Stimulated activated CD4-positive, alpha-beta T cell treated with anti-CD3 and anti-CD28 coated beads, Interleukin-2, amount 100 ng/mL, for 48 hours (primary cell): ENCODE measurements at regions not wholly inside any gene's neighbourhood (a gene's known extent, or its start where the extent isn't known, plus 50 kb on each side); places are given as distances from the start of the nearest gene placed in this dataset.

Source experiments
- DNase-seq, 2 donors: peaks; one replicate each; pipeline ENCODE4 v3.0.0-alpha.2; 2020

DNA sequence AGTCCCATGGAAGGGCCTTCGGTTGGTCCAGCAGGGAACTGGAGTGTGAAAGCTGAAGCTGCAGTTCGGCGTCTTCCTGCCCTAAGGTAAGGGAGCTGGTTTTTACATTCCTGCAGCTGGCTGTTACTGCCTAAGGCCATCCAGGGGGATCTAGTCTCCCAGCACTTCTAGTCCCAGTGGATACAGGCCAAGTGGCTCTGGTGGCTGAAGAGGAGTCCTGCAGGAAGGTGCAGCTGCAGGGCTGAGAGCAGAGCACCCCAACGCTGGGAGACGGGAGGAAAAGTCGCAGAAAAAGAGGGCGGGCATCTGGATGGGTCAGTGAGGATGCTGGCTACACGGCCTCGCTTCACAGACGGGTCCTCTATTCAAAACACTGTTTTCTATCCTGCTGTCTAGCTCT lies 225.0 kb upstream of the HS6ST1 start:
- DNase-seq = no peak

- DNase-seq = no peak
Observed at GRCh38 chr2:128544321-128545037, 225.8 kb upstream of the HS6ST1 start.

DNA sequence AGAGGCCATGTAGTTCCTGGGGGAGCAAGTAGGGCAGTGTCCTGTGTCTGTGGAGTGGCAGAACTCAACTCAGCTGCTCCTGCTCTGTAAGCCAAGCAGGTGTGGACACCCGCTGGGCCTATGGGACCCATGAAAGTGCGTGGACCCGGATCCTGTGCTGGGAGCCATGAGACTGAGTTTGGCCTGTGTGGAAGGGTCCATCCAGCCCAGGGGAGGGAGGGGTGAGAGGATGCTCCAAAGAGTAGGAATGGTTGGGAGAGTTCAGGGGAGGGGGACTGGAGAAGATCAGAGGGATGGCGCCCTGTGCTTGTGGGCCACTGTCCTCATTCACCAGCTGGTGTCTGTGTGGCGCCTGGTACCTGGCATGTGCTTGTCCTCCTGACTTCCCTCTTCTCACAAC lies 226.4 kb upstream of the HS6ST1 start:
- DNase-seq = no peak

GRCh38 chr2:128545829-128546228 lies 227.2 kb upstream of the HS6ST1 start:
- no peak for DNase-seq

DNA sequence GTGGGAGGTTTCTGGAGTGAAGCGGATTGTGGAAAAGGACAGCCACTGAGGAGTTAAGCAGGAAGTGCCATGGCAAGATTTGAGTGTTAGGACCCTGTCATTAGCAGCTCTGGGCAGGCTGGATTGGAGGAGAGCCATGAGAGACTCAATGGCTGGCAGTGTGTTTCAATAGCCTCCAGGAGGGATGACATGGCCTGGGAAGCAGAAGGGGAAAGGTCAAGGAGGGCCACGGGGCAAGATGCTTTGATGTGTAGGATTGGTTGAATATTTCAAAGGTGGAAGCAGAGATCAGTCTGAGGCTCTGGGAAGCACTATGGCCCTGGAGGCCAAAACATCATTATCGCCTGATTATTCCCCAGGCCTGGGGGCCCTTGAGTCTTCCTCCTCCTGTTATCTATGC lies 229.0 kb upstream of the HS6ST1 start:
- DNase-seq = no peak

- DNase-seq = no peak
Observed at GRCh38 chr2:128548461-128548891, 229.8 kb upstream of the HS6ST1 start.

- no peak for DNase-seq
Observed at GRCh38 chr2:128549094-128549493, 230.4 kb upstream of the HS6ST1 start.

DNA sequence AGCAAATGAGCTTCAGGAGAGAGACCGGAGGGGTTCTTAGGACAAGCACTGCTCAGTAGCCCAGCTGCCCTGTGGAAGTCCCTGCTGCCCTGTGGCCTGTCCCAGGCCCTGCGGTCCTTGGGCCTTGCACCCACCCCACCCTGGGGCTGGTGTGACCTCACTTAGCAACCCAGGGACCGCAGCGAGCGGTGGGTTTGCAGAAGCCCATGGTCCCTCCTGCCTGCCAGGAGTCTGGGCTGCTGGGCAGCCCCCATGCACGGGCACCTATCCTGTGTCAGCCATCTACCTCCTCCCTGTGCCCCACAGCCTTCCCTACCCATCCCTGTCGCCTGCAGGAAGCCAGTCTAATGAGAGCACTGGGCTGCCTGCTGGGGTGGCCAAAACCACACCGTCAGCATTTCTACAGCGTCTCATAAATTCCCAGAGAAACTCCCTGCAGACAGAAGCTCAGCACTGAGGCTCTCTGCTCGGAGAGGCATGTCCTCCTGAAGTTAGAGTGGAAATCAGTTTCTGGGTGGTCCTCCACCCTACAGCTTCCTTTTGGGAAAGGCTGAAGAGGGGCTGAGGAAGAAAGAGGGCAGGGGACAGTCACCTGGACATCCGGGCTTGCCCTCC lies 231.1 kb upstream of the HS6ST1 start:
- no peak for DNase-seq

GRCh38 chr2:128550389-128550788 lies 231.7 kb upstream of the HS6ST1 start:
- DNase-seq = no peak

- DNase-seq = no peak
Observed at GRCh38 chr2:128550801-128551416, 232.2 kb upstream of the HS6ST1 start.

GRCh38 chr2:128551435-128551834 lies 232.8 kb upstream of the HS6ST1 start:
- no peak for DNase-seq

- no peak for DNase-seq
Observed at GRCh38 chr2:128552141-128552805, 233.6 kb upstream of the HS6ST1 start.

GRCh38 chr2:128552806-128553551 lies 234.3 kb upstream of the HS6ST1 start:
- no peak for DNase-seq

DNA sequence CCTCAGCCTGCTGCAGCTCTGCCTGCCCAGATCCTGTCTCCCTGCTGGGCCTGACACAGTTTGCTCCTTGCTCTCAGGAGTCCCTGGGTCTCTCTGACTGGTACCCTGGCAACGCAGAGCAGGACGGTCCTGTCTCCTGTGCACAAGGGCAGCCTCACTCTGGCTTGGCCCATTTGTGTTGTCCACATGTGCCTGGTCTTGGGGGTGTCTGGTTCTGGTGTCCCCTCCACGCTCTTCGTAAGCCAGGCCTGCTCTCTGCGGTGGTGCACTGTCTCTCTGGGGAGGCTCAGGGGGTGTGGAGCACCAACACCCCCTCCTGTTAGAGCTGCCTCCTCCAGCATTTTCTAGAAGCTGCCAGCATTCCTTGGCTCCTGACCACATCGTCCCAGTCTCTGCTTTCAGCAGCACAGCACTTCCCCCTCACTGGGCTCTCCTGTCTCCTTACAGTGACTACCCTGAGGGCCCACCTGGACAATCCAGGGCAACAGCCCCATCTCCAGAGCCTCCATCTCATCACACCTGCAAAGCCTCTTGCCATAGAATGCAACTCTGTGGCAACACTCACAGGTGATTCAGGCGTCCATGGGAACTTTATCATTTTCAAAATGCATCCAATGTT lies 235.6 kb upstream of the HS6ST1 start:
- DNase-seq = no peak

- no peak for DNase-seq
Observed at GRCh38 chr2:128555433-128555832, 236.8 kb upstream of the HS6ST1 start.

DNA sequence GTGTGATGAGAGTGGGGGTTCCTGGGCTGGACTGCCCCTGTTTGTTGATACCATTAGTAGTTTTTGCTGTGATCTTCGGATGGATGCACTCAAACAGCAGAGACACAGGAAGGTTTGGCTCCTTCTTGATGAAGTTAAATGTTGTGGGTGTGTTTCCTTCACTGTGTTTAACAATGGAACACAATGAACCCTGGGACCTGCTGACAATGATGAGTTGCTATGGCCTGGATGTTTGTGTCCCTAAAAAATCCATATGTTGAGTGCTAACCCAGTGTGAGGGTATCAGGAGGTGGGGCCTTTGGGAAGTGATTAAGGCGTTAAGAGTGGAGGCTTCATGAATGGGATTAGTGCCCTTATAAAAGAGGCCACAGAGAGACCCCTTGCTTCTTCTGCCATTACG lies 237.4 kb upstream of the HS6ST1 start:
- DNase-seq = no peak

- DNase-seq = no peak
Observed at GRCh38 chr2:128556633-128557032, 238.0 kb upstream of the HS6ST1 start.

GRCh38 chr2:128557069-128557468 lies 238.4 kb upstream of the HS6ST1 start:
- no peak for DNase-seq

GRCh38 chr2:128557831-128558241 lies 239.2 kb upstream of the HS6ST1 start:
- DNase-seq = no peak

DNA sequence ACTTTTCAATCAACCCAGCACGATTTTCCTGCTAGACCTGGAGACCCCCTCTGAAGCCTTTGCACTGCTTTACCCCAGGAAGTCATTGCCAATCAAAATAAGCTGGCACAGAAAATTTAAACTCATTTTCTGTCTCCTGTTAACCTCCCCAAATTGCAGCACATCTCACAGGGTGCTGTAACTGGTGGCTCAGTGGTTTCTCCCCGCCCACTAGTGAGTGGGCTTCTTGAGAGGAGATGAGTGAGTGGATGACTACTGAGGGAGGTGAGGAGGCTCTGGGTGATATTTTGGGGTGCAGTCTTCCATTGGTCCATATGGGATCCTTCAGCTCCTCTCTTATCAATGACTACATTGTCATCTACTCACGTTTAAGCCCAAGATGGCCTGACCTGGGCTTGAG lies 239.8 kb upstream of the HS6ST1 start:
- DNase-seq = no peak

DNA sequence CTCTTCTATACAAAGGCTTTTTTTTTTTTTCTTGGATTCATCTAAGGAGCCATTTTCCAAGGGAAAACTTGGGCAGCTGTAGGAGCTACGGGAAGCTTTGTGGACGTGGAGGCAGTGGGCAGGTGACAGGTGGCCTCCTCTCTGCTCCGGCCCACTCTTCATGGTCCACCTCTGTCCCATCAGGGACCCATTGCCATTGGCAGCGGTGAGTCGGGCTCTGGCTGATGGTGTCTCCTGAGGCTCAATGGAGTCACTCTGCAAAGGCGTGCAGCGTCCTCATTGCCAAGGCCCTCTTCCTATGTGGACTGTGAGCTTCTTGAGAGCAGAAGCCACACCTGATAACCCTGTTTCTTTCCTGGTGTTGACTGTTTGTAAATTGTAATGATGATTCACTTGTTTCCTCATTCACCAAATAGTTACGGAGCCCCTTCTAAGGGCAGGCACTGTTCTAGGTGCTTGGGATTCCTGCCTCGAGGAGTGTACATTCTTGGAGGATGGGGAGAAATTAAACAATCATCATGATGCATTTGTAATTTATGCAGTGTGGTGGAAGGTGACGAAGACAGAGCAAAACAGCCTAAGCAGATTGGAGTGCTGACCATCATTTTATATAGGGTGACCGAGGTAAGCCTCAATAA lies 240.3 kb upstream of the HS6ST1 start:
- no peak for DNase-seq
